GM21786 (cell line): ENCODE measurements at regions not wholly inside any gene's neighbourhood (a gene's known extent, or its start where the extent isn't known, plus 50 kb on each side); places are given as distances from the start of the nearest gene placed in this dataset.

Source experiments
- ATAC-seq: cut with Tn5 transposase; IDR thresholded peaks from one replicate; pipeline ENCODE4 v1.9.1; 2021; ENCODE audit not compliant: unreplicated experiment

DNA sequence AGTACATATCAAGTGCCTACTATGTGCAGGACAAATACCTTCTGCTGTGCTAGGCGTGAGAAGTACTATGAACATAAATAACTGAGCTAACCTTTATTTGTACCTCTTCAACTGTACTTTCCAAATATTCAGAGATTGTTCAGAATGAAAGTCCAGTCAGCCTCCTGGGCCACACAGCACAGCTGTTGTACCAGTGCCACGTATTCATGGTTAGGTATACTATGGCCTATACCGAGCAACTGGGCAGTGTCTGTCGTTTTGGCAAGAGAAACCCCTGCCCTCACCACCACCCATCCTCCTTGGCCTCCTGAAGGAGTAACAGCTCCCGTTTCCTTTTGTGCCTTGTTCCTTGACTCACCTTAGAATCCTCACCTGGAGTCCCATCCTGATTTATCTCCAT lies 53.0 kb downstream of the RASSF10 start:
- ATAC-seq = no peak

DNA sequence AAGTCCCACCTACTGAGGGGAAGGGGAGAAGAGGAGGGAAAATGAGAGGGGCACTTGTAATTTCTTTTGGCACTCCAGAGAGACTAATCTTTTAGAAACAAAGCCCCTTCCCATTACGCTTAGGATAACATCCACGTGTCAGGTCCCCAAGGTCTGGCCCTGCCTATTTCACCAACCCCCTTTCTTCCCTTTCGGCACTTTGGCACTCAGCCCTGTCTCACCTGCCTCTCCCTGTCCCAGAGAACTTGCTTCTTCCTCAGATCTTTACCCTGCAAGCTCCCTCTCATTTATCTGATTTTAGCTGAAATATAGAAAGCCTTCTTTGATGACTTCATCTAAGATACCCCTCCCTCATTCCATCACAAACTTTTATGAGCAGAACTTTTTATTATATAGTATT lies 55.5 kb downstream of the RASSF10 start:
- ATAC-seq = no peak

DNA sequence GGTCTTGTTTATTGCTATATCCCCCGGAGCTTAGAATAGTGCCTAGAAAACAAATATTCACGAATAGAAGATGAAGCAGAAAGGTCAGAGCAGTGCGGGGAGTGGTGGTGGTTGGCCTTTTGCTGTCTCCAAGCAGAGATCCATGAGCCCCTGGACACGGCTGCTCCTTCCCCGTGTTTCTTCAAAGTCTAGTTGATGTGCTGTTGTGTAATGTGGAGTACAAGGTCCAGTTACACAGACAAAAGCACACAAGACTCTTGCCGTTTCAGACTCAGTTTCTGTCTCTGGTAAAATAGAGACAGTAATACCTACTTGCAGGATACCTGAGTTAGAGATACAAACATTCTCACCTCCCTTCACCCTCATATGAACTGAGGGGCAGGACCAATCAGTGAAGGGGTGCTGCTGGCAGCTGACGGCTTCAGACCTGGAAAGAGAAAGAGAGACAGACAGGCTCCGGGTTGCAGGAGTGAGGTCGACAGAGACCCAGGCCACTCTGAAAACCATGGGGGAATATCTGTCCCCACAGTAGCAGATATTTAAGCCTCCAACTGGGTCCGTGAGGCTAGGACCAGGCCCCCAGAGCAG lies 56.2 kb downstream of the RASSF10 start:
- no peak for ATAC-seq

DNA sequence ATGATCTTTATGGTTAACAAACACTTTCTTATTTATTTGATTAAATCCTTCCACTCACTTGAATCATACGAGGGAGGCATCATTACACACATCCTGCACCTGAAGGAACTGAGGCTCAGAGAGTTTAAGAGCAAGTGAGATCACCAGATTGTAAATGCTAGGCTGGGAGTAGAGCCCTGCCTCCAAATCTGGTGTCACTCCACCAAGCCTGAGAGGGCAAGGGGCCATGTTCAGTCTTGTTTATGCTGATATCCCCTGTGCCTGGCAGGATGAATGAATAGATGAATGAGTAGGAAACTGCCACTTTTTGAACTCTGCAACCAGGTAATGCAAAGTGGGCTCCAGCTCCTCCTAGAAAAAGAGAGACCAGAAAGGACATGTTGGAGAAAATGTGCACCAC lies 59.1 kb downstream of the RASSF10 start:
- ATAC-seq = no peak

DNA sequence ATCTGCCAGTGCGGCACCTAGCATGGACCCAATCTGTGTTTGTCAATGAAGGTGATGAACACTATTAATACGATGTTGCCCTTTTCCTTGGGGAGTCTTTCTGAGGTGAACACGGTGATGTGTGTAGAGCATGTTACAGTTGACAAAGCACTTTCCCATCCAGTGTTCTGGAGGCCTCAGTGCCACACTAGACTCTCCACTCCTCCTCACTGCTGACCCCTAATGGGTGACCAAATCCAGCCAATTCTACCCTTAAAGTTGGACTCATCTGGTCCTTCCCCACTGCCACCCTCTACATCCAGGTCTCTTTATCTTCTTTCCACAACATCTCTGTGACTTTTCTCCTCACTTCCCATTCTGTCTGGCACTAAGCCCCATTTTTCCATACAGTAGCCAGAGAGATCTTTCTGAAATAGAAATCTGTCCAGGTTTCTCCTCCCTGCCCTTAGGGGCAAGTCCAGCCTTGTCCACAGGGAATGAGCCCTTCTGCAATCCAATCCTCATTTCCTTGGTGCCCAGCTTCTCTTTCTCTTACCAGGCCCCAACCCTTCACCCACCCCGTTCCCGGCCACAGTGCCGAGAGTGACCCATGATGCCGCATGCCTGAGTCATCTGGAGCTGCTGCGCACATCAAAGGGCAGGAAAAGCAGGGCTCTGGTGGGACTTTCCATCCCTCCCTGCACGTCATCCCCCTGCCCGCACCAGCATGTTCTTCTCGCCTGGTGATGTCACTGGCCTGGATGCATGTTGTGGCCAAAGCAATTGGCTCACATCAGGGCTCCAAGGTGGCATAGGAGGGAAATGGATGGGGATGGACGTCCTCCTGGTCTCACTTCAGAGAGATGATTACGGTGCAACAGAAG lies 64.2 kb downstream of the RASSF10 start:
- ATAC-seq = no peak

DNA sequence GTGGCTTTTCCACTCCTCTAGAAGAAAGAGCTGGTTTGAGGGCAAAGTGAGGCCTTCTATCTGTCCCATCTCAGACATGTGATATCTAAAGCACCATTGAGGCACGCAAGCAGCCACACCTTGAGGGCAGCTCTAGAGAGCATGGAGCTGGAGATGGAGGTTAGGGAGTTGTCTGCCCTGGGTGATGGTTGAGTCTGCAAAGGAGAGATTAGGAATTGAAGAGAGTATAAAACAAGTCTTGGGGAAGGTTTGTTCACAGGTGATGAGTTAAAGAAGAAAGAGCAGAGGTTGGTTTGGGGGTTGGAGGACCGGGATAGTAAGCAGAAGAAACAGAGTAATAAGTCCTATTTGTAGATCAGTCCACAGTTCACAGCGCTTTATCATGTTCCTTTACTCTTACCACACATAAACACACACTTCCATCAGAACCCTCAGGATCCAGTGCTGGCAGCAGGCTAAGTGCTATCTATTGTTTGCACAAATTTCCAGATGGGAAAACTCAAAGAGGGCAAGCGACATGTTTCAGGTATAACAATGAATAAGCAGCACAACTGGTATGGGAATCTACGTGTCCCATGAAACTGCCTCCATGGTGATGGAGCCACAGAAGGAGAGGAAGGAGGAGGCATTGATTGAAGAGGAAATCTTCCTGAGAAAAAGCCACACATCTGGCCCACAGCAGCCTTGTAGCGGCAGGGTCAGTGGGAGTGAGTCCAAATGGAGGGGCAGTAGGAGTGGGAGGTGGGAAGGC lies 65.8 kb downstream of the RASSF10 start:
- ATAC-seq = no peak

DNA sequence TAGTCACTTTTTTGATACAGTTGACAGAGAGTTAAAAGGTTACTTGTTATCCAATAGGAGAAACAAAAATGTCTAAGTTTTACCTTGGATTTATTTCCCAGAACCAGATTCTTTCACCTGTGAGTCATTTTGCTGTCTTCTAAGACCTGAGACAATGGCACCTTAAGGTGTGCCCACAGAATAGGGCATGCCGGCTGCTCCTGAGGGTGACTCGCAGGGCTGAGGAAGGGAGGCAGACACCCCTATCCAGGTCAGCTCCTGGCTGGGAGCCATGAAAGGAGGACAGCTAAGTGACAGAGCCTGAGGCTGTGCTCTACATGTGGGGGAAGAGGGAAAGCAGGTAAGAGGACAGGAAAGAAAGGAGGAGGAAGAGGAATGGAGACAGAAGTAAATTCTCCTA lies 67.8 kb downstream of the RASSF10 start:
- no peak for ATAC-seq

DNA sequence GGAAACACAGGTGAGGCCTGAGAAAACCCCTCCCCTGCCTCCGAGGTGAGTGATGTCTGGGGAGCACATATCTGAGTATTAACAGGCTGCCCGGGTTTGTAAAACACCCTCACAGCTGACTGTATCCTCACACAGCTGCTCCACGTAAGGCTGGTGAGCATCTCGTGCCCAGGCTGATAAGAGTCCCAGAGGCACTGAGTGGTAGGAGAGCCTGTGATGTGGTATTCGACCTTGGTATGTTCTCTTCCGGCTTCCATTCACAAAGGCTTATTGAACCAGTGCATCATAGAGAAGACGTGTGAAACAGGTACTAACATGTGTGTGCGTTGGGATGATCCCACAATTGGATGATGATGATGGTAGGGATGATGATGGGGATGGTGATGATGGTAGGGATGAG lies 71.7 kb downstream of the RASSF10 start:
- no peak for ATAC-seq

DNA sequence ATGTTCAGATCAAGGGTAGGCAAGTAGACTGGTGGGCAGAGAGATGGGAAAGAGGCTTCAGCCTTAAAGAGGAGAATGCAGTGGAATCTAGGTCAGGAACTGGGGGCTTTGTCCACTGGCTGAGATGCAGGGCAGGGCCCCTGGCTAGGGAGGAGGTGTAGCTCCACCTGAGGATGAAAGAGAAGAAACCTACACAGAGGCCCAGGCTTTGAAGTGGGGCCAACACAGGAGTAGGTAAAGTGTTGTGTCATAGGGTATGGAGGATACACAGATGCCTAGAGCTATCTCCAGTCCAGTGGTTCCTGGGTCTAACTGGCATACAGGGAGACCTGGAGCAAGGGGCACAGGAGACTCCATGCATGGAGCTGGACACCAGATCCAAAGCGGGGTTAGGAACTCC lies 73.5 kb downstream of the RASSF10 start:
- no peak for ATAC-seq

DNA sequence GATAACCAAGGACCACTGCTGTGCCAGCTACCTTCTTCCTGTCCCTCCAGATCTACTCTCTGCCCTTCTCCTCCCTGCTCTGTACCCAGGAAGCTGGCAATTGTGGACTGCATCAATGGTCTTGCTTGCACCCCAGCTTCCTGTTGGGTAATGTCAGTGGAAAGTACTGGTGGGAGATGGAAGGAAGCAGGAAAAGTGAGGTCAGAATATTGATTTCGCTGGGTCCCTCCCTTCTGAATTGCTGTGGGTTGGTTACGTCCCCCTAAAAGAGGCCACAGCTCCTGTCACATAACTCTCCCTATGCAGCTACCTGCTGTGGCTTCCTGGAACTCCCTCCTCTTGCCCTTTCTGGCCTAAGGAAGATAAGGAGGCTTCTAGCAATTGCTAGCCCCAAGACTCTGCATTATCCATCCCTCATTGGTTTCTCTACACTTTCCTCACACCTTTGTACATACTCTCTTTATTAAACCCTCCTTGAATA lies 81.2 kb downstream of the RASSF10 start:
- ATAC-seq = no peak

DNA sequence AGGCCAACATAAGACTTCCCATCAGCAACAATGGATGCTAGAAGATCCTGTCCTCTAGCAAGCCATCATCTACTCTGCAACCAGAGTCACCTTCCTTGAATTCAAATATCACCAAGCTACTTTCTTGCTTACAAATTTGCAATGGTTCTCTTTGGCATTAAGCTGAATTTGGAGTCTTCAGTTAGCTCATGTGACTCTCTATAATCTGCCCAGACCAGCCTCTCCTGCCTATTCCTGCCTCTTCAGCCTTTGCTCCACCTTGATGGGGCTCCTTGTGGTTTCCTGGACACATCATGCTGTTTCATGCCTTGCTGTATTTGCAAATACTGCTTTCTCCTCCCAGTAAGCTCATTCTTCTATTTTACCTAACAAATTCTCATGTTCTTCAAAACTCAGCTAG lies 82.3 kb downstream of the RASSF10 start:
- ATAC-seq = no peak

DNA sequence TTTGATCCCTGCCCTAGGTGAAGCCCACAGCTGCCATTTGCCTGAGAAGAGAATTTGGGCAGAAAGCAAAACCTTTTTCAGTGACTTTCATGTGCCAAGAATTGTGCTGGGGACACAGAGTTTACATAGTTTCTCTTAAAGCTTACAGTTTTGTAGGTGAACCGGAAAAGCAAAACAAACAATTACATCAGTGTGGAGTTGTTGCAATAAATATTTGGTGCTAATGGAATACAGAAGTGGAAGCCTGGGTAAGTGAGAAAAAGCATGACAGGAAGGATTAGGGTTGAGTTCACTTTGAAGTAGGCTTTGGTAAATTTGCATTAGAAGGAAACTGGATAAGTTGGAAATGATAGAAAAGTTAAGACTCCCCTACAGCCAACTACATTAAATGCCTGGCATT lies 82.7 kb downstream of the RASSF10 start:
- ATAC-seq = no peak

DNA sequence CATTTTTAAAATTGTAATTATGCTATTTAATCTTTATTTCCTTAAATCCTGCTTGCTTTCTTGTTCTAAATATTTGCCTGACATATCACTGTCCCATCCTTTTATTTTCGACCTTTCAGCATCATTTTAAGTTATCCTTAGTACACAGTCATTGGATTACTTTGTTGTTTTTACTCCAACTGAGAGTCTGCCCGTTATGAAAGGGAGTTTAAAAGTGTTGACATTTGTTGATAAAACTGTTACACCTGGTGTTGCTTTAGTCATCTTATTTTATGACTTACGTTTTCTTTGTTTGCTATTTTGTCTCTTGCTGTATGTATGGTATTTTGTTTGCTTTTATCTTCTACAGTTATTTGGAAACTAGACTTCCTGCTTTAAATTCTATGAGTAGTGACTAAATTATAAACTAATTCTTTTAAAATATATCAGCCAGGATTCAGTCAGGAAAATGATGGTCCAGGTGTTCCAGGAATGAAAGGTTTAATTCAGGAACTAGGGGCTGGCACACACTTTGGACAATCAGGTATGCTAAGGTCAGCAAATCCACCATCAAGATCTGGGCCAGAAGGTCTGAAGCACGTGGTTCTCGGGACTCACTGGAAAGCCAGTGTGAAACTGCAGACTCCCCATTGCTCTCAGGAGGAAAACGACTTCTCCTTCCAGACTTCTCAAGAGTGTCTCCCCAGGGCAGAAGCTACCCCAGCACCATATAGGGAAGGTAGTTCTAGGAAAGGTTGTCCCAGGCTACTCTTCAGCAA lies 86.0 kb downstream of the RASSF10 start:
- no peak for ATAC-seq

DNA sequence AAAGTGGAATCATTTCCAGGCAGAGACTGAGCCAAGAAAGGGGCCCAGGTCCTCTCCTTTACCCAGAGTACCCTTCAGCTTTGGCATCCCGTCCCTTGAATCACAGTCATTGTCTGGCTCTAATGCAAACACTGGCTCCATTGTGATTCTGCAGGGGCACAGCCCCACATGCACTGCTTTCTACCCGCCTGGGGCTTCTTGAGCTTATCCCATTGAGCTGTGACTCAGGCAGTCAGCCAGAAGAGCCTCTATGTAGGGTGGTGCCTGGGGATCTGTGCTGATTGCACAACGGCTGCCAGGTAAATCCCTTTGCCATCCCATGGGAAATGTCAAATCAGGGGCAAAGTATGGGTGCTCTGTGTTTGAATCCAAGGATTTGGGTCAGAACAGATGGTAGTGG lies 88.9 kb downstream of the RASSF10 start:
- no peak for ATAC-seq

DNA sequence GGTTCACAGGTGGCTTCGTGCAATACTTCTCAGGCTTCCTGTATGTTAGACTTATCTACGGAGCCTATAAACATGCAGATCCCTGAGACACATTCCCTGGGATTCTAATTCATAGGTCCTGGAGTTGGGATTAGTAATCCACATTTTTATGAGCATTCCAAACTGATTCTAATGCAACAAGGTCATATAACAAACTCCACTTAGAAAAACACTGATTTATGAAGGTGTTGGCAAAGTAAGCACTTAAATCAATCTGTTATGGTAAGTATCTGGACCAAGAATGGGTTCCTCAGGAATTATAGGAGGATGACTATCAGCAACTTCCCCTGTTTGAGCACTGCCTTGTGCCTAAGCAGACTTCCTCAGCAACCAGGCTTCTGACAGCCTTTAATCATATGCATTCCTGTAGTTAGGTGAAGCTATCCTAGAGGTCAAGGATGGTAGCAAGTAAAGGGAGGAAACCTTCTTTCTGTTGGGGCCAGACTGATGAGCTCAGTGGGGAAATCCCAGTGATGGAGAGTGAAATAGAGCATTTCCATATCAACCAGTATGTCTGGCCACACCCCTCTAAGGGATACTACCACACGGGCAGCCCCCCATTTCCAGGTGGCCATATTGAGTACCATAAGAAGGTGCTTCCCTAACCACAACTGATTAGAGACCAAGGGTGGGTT lies 89.6 kb downstream of the RASSF10 start:
- no peak for ATAC-seq

DNA sequence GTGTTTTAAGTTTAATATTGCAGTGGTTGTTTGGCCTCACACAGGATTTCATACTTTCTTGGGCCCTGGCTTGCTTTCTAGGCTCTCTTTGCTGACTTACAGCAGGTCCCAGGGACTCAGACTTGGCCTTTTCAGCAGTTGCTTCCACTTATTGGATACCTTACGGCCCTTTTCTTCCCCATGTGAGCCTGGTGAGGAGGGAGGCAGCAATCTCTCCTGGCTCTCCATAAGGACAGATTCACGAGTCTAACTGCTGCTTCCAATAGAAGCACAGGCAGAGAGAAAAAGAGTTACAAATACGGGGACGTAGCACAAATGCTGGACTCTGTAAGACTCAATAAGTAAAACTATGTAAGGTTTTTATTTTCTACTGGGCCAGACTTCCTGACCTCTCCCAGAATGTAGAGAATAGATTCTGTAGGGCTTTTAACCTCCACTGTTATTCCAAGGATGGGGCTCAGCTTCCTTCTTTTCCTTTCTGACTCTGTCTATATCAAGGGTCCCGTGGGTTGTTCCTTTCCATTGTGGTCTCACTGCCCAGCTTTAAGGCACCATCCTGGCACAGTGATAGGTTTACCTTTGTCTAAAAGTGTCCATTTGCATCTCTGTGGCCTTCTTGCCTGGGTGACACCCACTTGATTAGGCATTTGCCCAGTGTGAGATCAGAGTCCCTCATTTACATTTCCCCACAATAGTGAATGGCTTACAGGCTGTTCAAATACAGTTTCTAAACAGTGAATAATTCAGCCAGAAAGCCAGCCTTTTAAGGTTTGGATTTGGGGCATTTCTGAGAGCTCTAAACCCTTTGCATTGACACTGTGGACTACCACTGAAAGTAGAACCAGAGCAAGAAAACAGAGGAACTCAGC lies 92.8 kb downstream of the RASSF10 start:
- peak; percentile 39 for ATAC-seq

DNA sequence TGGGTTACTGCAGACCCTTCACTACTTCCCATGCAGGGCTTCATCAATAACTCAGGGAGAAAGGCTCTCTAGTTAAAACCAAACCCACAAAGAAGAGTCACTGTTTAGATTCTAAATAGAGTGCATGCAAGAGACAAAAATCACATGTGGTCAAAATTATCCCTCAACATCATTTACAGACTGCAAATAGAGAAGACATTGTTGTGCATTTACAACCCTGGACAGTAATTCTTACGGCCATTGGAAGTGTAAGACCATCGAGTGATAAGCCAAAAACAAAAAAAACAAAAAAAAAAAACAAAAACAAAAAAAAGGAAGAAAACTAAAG lies 93.4 kb downstream of the RASSF10 start:
- peak; percentile 31 for ATAC-seq

DNA sequence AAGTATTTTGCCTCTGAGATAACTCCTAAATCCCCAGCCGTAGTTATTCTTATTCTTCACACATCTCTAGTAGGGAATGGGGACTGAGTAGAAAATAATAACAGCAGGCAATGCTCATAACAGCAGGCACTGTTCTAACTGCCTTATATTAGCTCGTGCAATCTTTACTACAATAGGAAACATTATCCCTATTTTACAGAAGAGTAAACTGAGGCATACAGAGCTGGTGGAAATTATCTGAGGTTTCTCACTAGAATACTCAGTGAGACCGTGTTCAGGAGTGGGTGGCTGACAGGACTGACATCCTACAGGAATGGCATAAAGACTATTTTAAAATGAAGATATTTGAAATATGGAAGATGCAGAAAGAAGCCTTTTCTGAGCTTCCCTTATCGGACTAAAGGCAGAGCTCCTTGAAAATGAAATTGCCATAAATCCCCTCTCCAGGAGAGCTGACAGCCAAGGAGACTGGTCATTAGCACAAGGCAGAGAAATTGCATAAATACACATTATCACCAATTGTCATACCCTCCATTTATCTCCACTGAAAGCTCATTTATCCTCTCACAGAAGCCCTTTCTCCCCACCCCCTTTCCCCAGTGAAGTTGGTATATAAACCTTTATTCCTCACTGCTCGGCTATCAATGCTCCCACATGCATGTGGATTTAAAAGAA lies 93.9 kb downstream of the RASSF10 start:
- ATAC-seq = no peak

DNA sequence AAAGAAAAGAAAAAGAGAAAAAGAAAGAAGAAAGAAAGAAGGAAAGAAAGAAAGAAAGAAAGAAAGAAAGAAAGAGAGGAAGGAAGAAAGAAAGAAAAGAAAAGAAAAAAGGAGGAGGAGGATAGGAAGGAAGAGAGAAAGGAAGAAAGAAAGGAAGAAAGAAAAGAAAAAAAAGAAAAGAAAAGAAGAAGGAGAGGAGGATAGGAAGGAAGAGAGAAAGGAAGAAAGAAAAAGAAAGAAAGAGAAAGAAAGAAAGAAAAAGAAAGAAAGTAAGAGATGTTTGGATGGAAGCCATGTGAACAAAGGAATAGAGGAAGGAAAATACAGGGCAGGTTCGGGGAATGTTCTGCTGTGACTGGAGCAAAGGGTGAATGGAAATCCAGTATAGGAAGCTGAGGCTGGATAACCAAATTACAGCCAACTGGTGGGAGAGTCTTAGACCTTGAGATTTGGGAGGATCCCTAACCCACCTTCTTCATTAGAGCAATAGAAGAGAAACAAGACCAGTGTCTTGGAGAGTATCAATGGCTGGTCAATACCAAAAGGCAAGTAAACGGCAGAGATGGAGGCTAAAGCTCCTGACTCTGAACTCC lies 94.9 kb downstream of the RASSF10 start:
- ATAC-seq = no peak
